T1000 (cell line): ENCODE measurements at regions not wholly inside any gene's neighbourhood (a gene's known extent, or its start where the extent isn't known, plus 50 kb on each side); places are given as distances from the start of the nearest gene placed in this dataset.

Experiments
- DNase-seq: peaks from one replicate; lab custom pipeline; 2025; ENCODE audit warnings: mixed read lengths; lab: John Stamatoyannopoulos, UW

DNA sequence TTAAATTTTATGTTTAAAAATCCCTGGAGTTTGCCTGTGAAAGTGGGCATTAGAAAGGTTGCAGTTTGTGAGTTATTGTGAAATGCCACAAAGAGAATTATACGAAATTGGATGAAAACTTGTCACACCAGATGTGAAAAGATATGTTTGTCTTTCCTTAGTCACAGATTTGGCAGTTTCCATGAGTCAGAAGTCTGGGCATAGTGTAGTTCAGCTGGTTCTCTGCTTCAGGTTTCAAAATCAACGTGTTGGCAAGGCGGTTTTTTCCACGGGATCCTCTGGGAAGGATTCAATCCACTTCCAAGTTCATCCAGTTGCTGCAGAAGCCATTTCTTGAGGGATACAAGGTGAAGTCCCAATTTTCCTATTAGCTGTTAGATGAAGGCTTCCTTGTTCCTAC is 658.0 kb upstream of the CDH2 start:
- no peak for DNase-seq

DNA sequence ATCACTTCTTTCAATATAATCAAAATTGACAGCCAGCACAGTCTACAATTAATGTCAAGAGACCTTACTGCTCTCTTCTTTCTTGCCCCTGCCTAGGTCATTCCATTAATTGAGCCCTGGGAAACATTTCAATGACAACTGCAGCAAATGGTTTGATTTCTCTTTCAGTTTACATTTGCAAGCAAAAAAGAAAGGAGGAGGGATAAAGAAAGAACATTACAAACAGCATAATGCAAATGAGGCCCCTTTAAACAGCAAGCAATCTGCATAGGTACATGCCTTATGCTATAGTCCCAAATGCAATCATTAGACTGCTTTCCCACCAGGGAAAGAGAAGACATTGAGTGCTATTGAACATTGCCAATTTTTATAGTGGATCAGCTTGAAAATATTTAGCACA is 655.0 kb upstream of the CDH2 start:
- no peak for DNase-seq

DNA sequence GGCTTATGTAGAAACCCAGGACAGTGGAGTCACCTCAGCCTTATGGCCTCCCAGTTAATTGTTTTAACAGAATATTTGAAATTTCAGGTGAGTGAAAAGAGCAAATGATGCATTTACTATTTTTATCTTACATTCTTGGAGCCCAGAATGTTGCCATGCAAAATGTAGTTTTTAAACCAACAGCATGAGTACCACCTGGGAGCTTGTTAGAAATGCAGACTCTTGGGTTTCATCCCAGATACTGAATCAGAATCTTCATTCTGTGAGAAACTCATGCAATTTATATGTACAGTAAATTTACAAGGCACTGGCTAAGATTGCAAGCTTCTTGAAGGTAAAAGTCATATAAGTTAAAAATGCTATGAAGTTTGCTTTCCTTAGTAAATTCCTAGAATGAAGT is 654.5 kb upstream of the CDH2 start:
- no peak for DNase-seq

DNA sequence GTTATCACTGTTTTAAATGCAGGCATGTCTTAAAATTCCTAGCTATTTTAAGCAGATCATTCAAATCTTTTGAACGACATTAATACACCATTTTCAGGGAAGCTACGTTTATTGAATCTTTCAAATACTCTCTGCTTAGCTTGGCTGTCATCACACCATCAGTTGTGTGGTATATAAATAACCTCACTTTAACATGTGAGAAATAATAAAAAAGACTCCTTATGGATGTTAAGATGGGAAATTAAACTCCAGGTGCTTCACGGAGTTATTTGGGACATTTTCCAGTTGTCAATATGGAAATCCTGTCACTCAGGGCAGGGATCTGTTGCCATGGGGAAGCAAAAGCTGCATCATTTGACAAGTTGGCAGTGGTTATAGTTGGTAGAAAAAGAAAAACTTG is 649.2 kb upstream of the CDH2 start:
- DNase-seq, result no peak

DNA sequence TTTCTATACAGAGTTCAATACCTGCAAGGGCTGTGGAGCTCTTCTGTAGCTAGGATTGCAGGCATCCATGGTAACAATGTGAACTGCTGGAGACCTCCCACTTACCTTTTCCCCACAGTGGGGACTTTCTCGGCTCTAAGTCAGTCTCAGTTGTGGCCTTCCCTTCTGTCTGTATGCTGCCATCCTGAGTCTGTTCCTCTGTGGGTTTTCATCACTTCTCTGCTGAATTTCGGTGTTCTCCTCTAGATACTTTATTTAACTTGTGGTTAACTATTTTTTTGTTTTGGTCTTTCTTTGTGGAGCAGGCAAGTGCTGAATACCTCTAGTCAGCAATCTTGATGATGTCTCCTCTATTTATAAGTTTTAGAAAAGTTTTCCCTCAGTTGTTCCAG is 647.2 kb upstream of the CDH2 start:
- DNase-seq, result no peak

DNA sequence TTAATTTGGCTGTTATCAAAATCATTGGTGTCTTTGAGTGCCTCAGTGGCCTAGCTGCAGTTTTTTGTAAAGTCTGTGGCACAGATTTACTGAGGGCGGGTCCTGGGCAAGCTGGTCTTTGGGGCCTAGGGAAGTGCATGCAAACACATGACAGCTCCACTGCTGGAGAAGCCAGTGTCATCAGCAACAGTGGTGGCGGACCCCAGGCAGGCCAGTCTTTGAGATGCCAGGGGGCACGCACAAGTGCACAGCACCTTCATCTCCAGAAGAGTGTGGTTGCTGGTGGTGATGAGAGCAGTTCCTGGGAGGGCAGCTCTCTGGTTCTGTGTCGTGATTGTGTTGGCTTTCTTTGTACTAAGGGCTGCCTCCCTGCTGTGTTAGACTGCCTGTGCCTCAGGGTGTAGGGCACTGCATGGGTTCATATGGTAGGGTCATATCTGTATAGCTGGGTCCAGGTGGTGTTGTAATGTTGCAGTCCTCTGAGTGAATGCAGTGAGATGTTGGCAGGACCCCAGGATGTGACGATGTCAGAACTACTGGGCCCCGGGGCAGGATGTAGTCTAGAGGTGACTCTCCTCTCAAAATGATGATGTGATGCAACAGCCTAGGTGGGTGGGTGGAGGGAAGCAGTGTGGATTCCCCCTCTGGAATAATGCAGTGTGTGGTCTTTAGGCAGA is 646.7 kb upstream of the CDH2 start:
- DNase-seq, result no peak

DNA sequence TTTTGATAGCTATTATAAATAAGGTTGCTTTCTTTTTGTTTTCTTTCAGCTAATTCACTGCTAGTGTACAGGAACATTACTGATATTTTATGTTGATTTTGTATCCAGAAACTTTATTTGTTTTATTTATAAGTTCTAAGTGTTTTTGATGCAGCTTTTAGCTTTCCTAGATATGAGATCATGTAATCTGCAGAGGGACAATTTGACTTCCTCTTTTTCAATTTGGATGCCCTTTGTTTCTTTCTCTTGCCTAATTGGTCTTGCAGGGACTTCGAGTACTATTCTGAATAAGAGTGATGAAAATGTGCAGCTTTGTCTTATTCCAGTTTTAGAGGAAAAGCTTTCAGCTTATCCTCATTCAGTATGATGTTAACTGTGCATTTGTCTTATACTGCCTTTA is 643.4 kb upstream of the CDH2 start:
- no peak for DNase-seq

DNA sequence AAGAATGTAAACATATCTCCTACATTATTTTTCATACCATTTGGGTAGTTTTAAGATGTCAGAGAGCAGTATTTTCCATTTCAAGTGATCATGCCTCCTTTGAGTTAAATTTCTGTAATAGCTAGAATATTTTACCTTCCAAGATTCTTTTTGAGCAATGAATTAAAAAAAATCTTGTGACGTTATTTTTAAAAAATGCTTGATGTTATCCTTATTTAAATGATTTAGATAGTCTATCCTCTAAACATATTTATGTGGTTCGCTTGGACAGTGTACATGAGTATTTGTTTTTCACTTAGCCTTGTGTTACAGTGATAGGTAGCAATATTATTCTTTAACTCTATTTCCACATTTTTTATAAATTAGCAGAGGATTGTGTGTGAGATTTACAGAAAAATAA is 639.2 kb upstream of the CDH2 start:
- DNase-seq, result no peak

DNA sequence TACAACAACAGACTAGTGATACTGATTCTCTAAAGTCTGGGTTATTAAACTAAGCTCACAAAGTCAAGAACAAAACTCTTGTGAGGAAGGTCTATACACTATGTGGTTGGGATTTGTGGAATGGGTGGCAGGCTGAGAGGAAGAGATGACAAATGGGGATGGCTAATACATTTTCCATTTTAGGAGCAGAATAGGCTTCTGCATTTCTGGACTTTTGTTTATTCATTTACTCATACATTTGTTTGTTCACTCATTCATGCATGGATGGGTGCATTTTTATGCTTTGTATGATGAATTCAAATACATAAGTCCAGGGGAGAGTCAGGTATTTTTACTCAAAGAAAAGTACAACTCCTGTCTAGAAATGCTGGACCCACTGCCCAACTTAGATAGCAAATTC is 637.4 kb upstream of the CDH2 start:
- DNase-seq, result no peak

DNA sequence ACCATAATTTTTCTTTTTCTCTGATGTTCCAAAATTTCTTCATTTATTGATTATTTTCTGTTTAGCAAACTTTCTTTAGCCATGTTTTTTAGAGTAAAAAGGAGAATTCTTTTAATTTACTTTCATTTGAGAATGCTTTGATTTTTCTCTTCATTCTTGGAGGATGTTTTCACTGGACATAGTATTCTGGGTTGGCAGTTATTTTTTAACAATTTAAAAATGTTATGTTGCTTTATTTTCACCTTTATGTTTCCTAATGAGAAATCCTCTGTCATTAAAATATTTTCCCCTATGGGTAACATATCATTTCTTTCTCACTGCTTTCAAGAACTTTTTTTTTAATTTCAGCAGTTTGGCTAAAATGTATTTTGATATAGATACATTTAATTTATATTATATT is 631.4 kb upstream of the CDH2 start:
- no peak for DNase-seq

DNA sequence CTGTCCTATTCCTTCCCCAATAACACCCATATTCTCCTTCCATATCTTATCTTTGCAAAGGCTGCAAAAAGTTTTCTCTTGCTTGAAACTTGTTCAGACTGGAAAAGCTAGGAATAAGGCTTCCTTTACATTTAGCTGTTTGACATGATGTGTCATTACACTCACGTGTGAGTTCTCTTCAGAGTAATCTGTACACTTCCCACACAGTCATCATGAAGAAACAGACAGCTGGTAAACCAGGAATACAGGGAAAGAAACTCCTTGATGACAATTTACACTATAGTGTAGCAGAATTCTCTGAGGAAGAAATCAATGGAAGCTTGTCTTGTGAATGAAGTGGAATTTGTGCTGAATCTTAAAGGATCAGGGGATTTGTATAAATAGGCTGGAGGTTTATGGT is 628.6 kb upstream of the CDH2 start:
- no peak for DNase-seq

DNA sequence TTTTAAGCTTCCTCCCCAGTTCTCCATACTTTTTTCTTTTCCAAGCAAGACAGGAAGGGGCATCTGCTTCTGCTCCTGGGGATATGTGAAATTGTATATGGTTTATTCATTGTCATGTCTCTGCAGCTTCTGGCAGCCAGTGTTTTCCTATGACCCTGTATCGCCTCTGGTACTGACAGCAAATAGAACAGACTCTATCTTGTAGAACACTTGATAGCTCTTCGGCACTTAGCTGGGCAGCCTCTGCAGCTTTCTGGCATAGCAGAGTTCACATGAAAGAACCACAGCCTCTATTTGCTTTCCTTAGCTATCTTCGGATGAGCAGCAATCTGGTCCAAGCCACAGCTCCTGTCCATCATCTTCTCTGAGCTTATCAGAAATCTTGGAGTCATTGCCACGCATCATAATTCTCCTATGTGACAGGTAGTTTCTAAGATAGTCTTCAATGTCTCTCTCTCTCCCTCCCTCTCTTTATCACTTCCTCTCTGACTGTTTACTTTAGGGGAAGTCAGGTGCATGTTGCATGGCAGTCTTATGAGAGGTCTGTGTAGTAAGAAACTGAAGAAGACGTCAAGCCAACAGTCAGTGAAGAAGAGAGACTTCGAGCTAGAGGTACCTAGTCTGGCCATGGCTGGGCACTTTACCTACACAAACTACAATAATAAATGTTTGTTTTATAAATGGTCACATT is 627.7 kb upstream of the CDH2 start:
- DNase-seq, result no peak

DNA sequence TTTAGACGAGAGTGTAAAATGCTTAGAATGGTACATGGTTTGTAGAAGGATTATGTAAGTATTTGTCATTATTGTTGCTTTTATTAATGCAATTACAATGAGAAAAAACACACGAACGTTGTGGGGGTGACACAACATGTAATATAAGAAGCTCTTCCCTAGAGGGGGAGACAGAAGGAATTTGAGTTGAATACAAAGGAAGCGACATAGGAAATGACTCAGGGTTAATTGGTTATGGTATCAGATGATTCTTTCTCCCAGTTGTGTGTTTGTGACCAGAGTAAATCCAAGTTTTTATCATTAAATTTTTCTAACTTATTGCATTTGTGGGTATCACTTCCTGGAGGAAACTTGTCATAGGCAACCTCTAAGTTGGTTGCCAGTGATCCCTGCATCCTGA is 625.6 kb upstream of the CDH2 start:
- DNase-seq, result no peak

DNA sequence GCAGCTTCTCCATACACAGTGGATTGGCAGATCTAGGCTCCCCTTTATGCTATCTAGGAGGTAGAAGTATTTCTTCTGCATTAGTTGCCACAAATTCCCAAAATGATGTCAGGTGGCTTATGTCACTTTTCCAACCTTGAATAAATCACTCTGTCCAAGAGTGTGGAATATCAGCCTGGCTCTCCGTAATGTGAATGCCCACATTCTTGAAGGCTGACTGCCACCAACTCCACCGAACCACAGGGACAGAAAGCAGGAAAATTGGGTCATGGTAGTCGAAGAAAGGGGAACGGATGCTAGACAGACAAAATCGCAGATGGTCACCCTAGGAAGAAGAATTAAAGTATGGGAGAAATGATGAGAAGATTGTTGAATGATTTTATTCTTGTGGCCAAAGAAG is 624.9 kb upstream of the CDH2 start:
- DNase-seq, result no peak

DNA sequence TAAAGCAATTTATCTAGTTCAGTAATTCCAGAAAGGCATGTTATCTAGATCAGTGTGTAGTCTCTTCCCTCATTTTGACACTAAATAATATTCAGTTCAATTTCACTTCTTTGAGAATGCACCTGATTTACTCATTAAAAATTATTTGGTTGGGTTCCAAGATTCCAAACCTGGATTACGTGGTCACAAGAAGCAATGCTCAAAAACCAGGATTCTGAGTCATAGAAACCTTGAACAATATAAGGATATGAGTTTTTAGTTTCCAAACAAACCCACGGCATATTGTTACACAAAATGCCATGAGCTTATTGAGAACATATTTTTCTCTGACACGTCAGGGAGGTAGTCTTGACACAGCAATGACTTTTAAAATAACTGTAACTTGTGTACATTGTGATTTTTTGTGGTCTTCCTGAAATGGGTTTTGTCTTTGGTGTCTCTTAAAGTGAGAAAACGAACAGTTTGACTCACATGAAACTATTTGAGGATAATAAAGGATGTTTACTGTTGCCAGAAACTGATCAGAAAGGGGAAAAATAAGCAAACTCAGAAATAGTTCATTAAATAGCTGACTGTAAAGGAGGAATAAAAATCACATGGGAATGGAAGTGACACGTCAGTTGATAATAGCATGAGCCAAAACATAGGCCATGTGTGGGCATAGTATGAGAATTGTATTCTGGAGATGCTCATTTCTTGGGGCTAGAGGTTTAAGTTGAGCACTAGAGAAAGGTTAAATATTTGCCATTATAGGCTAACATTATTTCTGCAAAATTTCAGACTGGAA is 617.7 kb upstream of the CDH2 start:
- DNase-seq, result no peak

DNA sequence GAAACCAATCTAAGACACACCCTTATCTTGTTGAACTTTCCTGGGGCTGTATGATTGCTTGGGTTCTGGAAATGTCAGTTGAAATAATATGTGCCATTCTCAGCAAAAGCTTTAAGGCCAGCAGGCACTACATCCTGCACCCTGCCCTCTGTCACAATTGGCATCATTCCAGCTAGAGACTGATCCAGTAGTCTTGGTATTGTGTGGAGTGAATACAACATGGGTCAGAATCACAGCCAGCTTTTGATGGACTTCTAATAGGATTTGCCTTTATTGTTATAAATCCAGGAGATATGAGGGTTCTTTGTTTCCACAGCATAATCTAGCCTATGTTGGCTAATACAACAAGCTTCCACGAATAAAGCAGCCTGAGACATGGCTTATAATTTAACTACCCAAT is 617.0 kb upstream of the CDH2 start:
- DNase-seq, result no peak

DNA sequence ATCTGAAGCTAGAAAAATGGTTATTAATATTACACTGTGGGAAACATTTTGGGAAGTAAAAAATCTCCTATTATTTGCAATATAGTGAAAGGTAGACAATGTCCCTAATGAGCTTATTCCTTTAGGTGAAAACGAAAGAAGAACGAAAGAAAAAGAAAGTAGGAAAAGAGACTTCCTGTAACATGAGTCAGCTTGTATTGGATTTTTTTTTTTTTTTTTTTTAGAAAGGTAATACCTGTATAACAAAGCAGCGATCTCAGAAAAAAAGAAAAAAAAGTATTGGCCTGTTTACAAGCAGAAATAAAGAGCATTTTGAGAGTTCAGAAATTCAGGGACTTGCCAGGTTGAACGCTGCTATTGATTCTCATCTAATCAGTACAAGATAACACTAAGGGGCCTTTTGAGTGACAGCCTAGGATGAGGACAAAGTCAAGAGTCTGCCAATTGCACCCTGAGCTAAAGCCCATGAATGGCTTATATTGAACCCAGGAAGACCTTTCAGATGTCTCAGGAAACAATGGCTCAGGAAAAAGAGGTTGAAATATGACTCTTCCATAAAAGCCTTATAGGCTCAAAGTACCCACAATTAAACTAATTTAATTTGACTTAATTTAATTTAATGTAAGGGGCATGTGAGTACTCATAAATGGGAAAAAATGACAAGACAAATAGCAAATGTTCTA is 615.6 kb upstream of the CDH2 start:
- no peak for DNase-seq

DNA sequence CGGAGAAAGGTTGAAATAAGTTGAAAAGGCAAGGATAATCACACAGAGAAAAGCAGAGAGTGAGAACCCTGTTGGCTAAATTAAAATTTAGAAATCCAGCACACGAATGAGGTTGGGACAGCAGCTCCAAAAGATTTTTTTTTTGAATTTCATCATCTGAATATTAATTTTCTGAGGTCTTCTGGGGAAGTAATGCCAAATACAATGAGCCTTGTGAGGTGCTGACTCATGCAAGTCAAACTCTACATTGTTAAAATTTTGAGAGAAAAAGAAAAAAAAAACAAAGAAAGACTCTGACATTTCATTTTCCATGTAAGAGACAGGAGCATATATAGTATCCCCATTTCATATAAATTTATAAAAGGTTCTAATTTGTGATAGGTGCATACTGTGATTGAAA is 614.2 kb upstream of the CDH2 start:
- no peak for DNase-seq

DNA sequence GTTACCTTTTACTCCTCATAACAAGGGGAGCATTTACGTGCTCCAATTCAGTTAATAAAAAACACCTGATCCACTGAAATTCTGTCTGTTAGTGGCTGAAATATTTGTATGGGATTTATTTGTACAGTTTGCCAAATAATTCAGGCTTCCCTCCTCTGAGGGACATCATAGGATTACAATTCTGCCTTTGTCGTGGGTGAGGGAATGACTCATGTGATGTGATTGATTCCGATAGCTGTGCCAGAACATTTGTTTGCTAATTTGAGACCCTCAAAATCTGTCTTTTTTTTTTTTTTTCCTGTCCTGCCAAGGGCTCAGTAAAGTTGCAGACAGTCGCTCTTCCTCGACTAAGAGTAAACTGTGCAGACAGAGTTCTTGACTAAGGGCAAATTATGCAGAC is 612.6 kb upstream of the CDH2 start:
- DNase-seq, result no peak

DNA sequence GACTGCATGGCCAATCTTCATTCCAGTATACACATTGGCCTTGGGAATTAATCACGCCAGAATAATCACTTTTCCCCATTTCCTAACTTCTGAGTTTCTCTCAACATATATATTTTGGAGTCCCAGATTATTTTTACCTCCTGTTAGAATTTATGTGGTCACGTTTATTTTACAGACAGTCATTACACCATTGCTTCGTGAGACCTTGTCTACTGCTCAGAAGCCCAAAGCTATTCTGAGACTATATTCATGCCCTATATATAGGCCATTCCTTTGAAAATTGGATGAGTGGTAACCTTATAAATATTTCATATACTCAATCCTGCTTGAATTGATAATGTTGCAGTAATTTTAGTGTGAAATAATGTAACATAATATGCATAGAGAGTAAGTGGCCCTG is 610.0 kb upstream of the CDH2 start:
- no peak for DNase-seq

DNA sequence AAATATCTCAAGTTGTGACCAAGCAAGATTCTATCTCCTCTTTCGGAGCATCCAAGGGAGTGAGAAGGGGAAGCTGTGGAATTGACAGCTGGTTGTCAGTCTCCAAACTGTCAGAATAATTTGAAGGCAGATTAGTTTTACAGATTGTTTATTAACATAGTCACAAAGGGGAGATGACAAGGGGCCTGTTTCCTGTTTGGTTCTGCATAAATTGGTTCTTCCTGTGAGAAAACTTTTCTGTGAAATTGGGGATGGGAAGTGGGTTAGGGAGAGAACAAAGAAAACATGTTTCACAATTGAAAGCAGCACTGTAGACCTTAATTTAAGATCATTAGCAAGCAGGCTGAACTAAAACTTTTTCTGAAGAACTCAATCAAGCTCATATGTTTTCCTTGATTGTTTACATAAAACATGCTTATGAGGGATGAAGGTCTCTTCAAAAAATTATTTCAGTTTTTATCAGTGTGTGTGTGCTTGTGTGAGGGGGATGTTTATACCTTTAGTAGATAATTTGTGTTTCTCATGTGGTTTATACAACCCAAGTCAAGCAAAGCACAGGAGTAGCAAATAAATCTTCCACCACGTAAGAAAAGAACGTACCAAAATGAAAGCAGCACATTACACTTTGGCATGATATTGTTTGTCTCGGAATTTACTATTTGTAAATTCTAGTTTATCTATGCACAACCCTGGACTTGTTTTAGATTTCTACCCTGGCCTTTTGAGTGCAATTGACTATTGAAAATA is 604.9 kb upstream of the CDH2 start:
- DNase-seq, result no peak

DNA sequence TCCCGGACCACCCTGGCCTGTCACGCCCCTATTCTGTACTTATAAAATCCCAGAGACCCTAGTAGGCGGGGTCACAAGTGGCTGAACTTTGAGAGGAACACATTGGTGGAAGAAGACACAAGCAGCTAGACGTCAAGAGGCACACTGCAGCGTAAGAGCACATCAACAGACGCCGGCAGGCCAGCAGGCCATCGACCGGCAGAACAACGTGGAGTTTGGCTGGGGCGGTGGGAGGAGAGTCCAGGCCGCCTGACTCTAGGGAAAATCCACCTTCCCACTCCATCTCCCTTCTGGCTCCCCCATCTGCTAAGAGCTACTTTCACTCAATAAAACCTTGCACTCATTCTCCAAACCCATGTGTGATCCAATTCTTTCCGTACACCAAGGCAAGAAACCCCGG is 601.8 kb upstream of the CDH2 start:
- DNase-seq, result no peak
